ENCODE measurements at regions not wholly inside any gene's neighbourhood (a gene's known extent, or its start where the extent isn't known, plus 50 kb on each side); places are given as distances from the start of the nearest gene placed in this dataset.

DNA sequence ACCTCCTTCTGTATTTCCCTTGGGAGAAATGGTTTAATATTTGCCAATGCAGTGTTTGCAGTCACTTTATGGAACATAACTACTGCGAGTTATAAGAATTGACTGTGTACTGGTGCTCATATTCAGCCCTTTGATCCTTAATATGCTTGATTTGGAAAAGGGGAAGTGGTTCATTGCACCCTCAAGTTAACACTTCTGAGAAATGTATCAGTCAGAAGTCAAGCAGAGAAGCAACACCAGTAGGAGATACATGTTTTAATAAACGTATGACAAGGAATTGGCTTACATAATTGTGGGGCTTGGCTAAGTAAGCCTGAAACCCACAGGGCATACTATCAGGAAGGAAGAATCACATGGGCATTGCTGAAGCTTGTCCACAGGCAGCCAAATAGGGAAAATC lies 131.0 kb upstream of the SPRY4 start:
- no peaks in the 10 kb centered on the region for H3K9me1 ChIP-seq (replicated peaks; ENCODE audit: control insufficient read depth, extremely low read depth, insufficient read depth, low read length)
- no peaks in the 10 kb centered on the region for H3K4me1 ChIP-seq (ENCODE audit: control insufficient read depth, extremely low read depth, insufficient read depth, low read length)
- FAIRE-seq (peak; percentile 24), DNase-seq (ENCODE audit: low read depth, low spot score) (no peak)
- no peak overlapping the region for H2AFZ ChIP-seq (ENCODE audit: low read depth, low read length)
- dilution Hi-C loops (cut with MboI; ENCODE audit: extremely low pct_ligation_motif_present, low sequenced_read_pairs) = no loop called here
- POLR2A ChIA-PET = no interaction called here
- H3K9ac ChIP-seq (replicated peaks; ENCODE audit: extremely low read depth, insufficient read depth, low read length) = no peak overlapping the region
- H3K4me2 ChIP-seq (ENCODE audit: insufficient read depth, low read length) = no peak overlapping the region
- no peaks in the 10 kb centered on the region for H3K36me3 ChIP-seq (ENCODE audit: control insufficient read depth in 2 of 2, extremely low read depth in 1 of 2, insufficient read depth in 2 of 2, low read length in 2 of 2)
- no TSS peak for BruUV-seq (replicated peaks)
- H3K27ac ChIP-seq (ENCODE audit: insufficient read depth, low read depth, low read length) = no peak overlapping the region
- no peak overlapping the region for H3K4me3 ChIP-seq (replicated peaks in 1 of 3; ENCODE audit: insufficient read depth in 1 of 3, low read depth in 1 of 3, low read length in 3 of 3)
- H3K79me2 ChIP-seq (ENCODE audit: control insufficient read depth, insufficient read depth, low read length) = no peaks in the 10 kb centered on the region
- H4K20me1 ChIP-seq (replicated peaks; ENCODE audit: control insufficient read depth, extremely low read depth, insufficient read depth, low read length) = no peaks in the 10 kb centered on the region
- intact Hi-C loops (cut with micrococcal nuclease) = no loop called here
- no peaks in the 10 kb centered on the region for H3K9me3 ChIP-seq (replicated peaks; ENCODE audit: control insufficient read depth, insufficient read depth, low read length)
- CTCF ChIA-PET = no interaction called here
- no peaks in the 10 kb centered on the region for H3K27me3 ChIP-seq (ENCODE audit: control insufficient read depth in 2 of 2, insufficient read depth in 2 of 2, low read length in 2 of 2)
- TF ChIP-seq POLR2A (IDR thresholded peaks at IDR 0.05; ENCODE audit: low read depth, low read length) = no peak
- TF ChIP-seq FOS (IDR thresholded peaks at IDR 0.05; ENCODE audit: borderline replicate concordance, insufficient read depth, low read length) = no peak
- TF ChIP-seq, protein P1, sequence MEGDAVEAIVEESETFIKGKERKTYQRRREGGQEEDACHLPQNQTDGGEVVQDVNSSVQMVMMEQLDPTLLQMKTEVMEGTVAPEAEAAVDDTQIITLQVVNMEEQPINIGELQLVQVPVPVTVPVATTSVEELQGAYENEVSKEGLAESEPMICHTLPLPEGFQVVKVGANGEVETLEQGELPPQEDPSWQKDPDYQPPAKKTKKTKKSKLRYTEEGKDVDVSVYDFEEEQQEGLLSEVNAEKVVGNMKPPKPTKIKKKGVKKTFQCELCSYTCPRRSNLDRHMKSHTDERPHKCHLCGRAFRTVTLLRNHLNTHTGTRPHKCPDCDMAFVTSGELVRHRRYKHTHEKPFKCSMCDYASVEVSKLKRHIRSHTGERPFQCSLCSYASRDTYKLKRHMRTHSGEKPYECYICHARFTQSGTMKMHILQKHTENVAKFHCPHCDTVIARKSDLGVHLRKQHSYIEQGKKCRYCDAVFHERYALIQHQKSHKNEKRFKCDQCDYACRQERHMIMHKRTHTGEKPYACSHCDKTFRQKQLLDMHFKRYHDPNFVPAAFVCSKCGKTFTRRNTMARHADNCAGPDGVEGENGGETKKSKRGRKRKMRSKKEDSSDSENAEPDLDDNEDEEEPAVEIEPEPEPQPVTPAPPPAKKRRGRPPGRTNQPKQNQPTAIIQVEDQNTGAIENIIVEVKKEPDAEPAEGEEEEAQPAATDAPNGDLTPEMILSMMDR (IDR thresholded peaks at IDR 0.05; ENCODE audit: extremely low read depth in 1 of 2, insufficient read depth in 1 of 2, low read depth in 1 of 2, low read length in 2 of 2) = no peak
- TF ChIP-seq, protein P2, sequence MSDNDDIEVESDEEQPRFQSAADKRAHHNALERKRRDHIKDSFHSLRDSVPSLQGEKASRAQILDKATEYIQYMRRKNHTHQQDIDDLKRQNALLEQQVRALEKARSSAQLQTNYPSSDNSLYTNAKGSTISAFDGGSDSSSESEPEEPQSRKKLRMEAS (IDR thresholded peaks at IDR 0.05; ENCODE audit: insufficient read depth, insufficient read length) = no peak
- no peak for TF ChIP-seq EZH2 (IDR thresholded peaks at IDR 0.05; ENCODE audit: borderline replicate concordance, low read depth, low read length, severe bottlenecking)
- TF ChIP-seq POLR2AphosphoS5 (IDR thresholded peaks at IDR 0.05; ENCODE audit: insufficient read depth, low read depth, low read length) = no peak
- no peak for TF ChIP-seq JUN (IDR thresholded peaks at IDR 0.05; ENCODE audit: borderline replicate concordance, insufficient read depth, insufficient read length, low read depth)
- TF ChIP-seq MYC (IDR thresholded peaks at IDR 0.05; ENCODE audit: low read depth, low read length) = no peak
- TF ChIP-seq GATA2 (IDR thresholded peaks at IDR 0.05; ENCODE audit: insufficient read depth, insufficient read length, low read depth, low read length) = no peak
